MCF 10A (cell line): ENCODE measurements at regions not wholly inside any gene's neighbourhood (a gene's known extent, or its start where the extent isn't known, plus 50 kb on each side); places are given as distances from the start of the nearest gene placed in this dataset.

Source experiments
- BruUV-seq: library from RNA; stranded (reverse); fragments of 400-500 nt; replicated peaks from 2 replicates; lab custom pipeline; 2021; lab: Mats Ljungman, UMichigan
- CTCF ChIA-PET: fragments of 300-600 bp; sonication (Branson Sonifier 250); formaldehyde crosslinking; extraction: SDS; loops from one replicate; lab custom pipeline; 2021; ENCODE audit warnings: antibody characterized with exemption, inconsistent platforms; lab: Yijun Ruan, JAX
- POLR2A ChIA-PET: fragments of 300-600, 350-650 bp; sonication (Branson Sonifier 250); formaldehyde crosslinking; extraction: SDS; loops from one replicate; lab custom pipeline; 2020; ENCODE audit warnings: antibody characterized with exemption, inconsistent platforms; lab: Yijun Ruan, JAX
- DNase-seq: peaks from one replicate; pipeline ENCODE4 v3.0.0-alpha.2; 2018; ENCODE audit not compliant: unreplicated experiment
- H3K27ac Mint-ChIP-seq: one replicate; pipeline ENCODE4 v1.8.0; 2022; ENCODE audit warnings: mild to moderate bottlenecking, low read depth, mixed read lengths; ENCODE audit not compliant: unreplicated experiment
- H3K27me3 Mint-ChIP-seq: one replicate; pipeline ENCODE4 v1.8.0; 2022; ENCODE audit warnings: mixed read lengths; ENCODE audit not compliant: insufficient read depth, unreplicated experiment
- H3K36me3 Mint-ChIP-seq: one replicate; pipeline ENCODE4 v1.8.0; 2022; ENCODE audit warnings: mild to moderate bottlenecking, moderate library complexity, mixed read lengths; ENCODE audit not compliant: insufficient read depth, unreplicated experiment
- H3K4me1 Mint-ChIP-seq: one replicate; pipeline ENCODE4 v1.8.0; 2022; ENCODE audit warnings: mixed read lengths; ENCODE audit not compliant: insufficient read depth, unreplicated experiment
- H3K4me3 Mint-ChIP-seq: one replicate; pipeline ENCODE4 v1.8.0; 2022; ENCODE audit warnings: mild to moderate bottlenecking, moderate library complexity, mixed read lengths; ENCODE audit not compliant: unreplicated experiment
- H3K9me3 Mint-ChIP-seq: one replicate; pipeline ENCODE4 v1.8.0; 2022; ENCODE audit warnings: mixed read lengths; ENCODE audit not compliant: unreplicated experiment
- intact Hi-C: fragments of 100-400 bp; cut with micrococcal nuclease; formaldehyde crosslinking; loops from 2 replicates; pipeline ENCODE4 v1.14.1; 2022
- TF ChIP-seq, protein P1 (sequence below): fragments of 200-600 bp; IDR thresholded peaks from one replicate; pipeline ENCODE4 v1.8.0; 2022; ENCODE audit warnings: antibody characterized with exemption, mild to moderate bottlenecking; ENCODE audit not compliant: unreplicated experiment

- H3K36me3 Mint-ChIP-seq: no peaks in the 10 kb centered on the region
- H3K27ac Mint-ChIP-seq: no peak overlapping the region
- ChIA-PET CTCF (no interaction called here), POLR2A (no interaction called here)
- DNase-seq: no peak
- no TSS peak for BruUV-seq
- intact Hi-C loops: no loop called here
- peaks cover 39% of the 10 kb centered on the region for H3K9me3 Mint-ChIP-seq
- TF ChIP-seq, protein P1, sequence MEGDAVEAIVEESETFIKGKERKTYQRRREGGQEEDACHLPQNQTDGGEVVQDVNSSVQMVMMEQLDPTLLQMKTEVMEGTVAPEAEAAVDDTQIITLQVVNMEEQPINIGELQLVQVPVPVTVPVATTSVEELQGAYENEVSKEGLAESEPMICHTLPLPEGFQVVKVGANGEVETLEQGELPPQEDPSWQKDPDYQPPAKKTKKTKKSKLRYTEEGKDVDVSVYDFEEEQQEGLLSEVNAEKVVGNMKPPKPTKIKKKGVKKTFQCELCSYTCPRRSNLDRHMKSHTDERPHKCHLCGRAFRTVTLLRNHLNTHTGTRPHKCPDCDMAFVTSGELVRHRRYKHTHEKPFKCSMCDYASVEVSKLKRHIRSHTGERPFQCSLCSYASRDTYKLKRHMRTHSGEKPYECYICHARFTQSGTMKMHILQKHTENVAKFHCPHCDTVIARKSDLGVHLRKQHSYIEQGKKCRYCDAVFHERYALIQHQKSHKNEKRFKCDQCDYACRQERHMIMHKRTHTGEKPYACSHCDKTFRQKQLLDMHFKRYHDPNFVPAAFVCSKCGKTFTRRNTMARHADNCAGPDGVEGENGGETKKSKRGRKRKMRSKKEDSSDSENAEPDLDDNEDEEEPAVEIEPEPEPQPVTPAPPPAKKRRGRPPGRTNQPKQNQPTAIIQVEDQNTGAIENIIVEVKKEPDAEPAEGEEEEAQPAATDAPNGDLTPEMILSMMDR: no peak
- no peaks in the 10 kb centered on the region for H3K4me1 Mint-ChIP-seq
- H3K27me3 Mint-ChIP-seq: no peaks in the 10 kb centered on the region
- no peak overlapping the region for H3K4me3 Mint-ChIP-seq
Measured at GRCh38 chr7:68938151-68938550, 660.1 kb upstream of the AUTS2 start.

GRCh38 chr7:68943786-68944185, 654.5 kb upstream of the AUTS2 start:
- intact Hi-C loops: no loop called here
- ChIA-PET POLR2A (no interaction called here), CTCF (no interaction called here)
- Mint-ChIP-seq H3K4me3 (no peak overlapping the region), H3K9me3 (peaks cover 47% of the 10 kb centered on the region), H3K4me1 (no peaks in the 10 kb centered on the region), H3K27ac (no peak overlapping the region), H3K36me3 (no peaks in the 10 kb centered on the region), H3K27me3 (no peaks in the 10 kb centered on the region)
- TF ChIP-seq, protein P1: no peak
- BruUV-seq: no TSS peak
- no peak for DNase-seq

DNA sequence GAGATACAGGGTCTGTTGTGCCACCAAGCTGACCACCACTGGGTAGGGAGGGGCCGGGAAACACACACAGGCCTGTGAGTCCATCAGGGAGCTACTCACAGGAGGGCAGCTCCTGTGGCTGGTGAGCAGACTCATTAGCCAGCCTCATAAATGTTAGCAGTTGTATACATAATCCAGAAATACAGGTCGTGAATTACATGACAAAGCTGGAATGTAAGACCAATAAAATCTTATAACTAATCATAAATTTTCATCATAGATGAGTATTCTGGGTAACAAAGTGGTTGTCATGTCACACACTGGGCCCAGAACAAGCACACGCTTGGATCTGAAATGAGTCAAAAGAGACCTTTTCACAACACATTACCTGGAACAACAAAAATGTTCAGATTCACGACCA, 642.6 kb upstream of the AUTS2 start:
- H3K27me3 Mint-ChIP-seq: no peaks in the 10 kb centered on the region
- no peak for DNase-seq
- CTCF ChIA-PET: no interaction called here
- H3K4me1 Mint-ChIP-seq: no peaks in the 10 kb centered on the region
- POLR2A ChIA-PET: no interaction called here
- H3K27ac Mint-ChIP-seq: no peak overlapping the region
- H3K4me3 Mint-ChIP-seq: no peak overlapping the region
- H3K9me3 Mint-ChIP-seq: peaks cover 44% of the 10 kb centered on the region
- BruUV-seq: no TSS peak
- intact Hi-C loops: no loop called here
- H3K36me3 Mint-ChIP-seq: no peaks in the 10 kb centered on the region
- TF ChIP-seq, protein P1: no peak

DNA sequence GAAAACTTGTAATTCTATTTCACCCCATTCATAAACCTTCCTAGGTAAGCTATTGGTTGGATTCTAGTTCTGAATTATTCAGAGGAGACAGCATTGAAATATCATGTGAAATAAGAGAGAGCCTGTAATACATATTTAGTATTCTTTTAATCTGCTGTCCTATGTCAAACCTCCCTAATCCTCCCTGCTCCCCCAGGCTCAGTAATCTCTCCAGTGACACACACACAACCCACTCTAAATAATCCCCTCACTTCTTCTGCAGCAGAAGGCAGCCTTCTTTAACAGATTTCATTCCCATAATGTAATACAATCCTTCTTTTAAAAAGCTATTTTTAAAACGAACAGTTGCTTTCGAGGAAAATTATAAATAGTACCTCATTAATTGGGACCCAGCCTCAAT, 639.7 kb upstream of the AUTS2 start:
- DNase-seq: no peak
- Mint-ChIP-seq H3K27me3 (no peaks in the 10 kb centered on the region), H3K36me3 (no peaks in the 10 kb centered on the region), H3K4me1 (no peaks in the 10 kb centered on the region), H3K27ac (no peak overlapping the region), H3K4me3 (no peak overlapping the region), H3K9me3 (peaks cover 36% of the 10 kb centered on the region)
- ChIA-PET CTCF (interaction anchor here (0.6 kb wide), 1 partner anchor 889 kb away, joined by 3 read pairs; no protein-coding TSS in a partner anchor), POLR2A (no interaction called here)
- BruUV-seq: no TSS peak
- TF ChIP-seq, protein P1: no peak
- intact Hi-C loops: no loop called here
